IMR-90 (cell line): ENCODE measurements at regions not wholly inside any gene's neighbourhood (a gene's known extent, or its start where the extent isn't known, plus 50 kb on each side); places are given as distances from the start of the nearest gene placed in this dataset.

Experiments used
- ATAC-seq: fragments of 200-7000 bp; cut with Tn5 transposase; 2 replicates; pipeline ENCODE4 v1.9.1; 2020; ENCODE audit warnings: low read depth, mild to moderate bottlenecking, moderate library complexity
- BruUV-seq: library from RNA; stranded (reverse); fragments of 400-500 nt; replicated peaks from 2 replicates; lab custom pipeline; 2021; lab: Mats Ljungman, UMichigan
- CTCF ChIA-PET: fragments of 300-600 bp; formaldehyde crosslinking; extraction: SDS; loops from one replicate; lab custom pipeline; 2021; ENCODE audit warnings: antibody characterized with exemption; lab: Yijun Ruan, JAX
- POLR2A ChIA-PET: fragments of 300-600 bp; sonication (Branson Sonifier 250); formaldehyde crosslinking; loops from one replicate; lab custom pipeline; 2022; ENCODE audit warnings: antibody characterized with exemption; ENCODE audit not compliant: unreplicated experiment; lab: Charles Lee
- DNase-seq: peaks from one replicate; pipeline ENCODE4 v3.0.0; 2013
- H2AFZ ChIP-seq: replicated peaks from 2 replicates; pipeline ENCODE3; 2013; ENCODE audit warnings: low read length, mild to moderate bottlenecking; ENCODE audit not compliant: poor library complexity
- H2AK5ac ChIP-seq: 2 replicates; pipeline ENCODE4 v1.6.1; 2013; ENCODE audit warnings: low read depth, low read length, inconsistent platforms
- H2AK9ac ChIP-seq: replicated peaks from 2 replicates; pipeline ENCODE3; 2013; ENCODE audit warnings: mild to moderate bottlenecking, low read depth, low read length, moderate library complexity; ENCODE audit not compliant: poor library complexity
- H2BK120ac ChIP-seq: 2 replicates; pipeline ENCODE4 v1.6.1; 2013; ENCODE audit warnings: low read depth, low read length, inconsistent platforms
- H2BK15ac ChIP-seq: 3 replicates; pipeline ENCODE4 v1.6.1; 2013; ENCODE audit warnings: low read depth, low read length, inconsistent platforms
- H2BK20ac ChIP-seq: 2 replicates; pipeline ENCODE4 v1.6.1; 2013; ENCODE audit warnings: low read depth, mild to moderate bottlenecking, inconsistent platforms, low read length, moderate library complexity
- H2BK5ac ChIP-seq: 2 replicates; pipeline ENCODE4 v1.6.1; 2013; ENCODE audit warnings: mild to moderate bottlenecking, low read depth, low read length, inconsistent platforms; ENCODE audit not compliant: poor library complexity, severe bottlenecking
- H3K14ac ChIP-seq: replicated peaks from 2 replicates; pipeline ENCODE4 v1.6.1; 2013; ENCODE audit warnings: low read depth, low read length, inconsistent platforms
- H3K18ac ChIP-seq: 2 replicates; pipeline ENCODE4 v1.6.1; 2013; ENCODE audit warnings: low read depth, low read length, control low read depth
- H3K23ac ChIP-seq: 2 replicates; pipeline ENCODE4 v1.6.1; 2013; ENCODE audit warnings: low read depth, low read length, inconsistent platforms
- H3K27ac ChIP-seq: 2 replicates; pipeline ENCODE4 v1.5.1; 2013; ENCODE audit warnings: mild to moderate bottlenecking, control low read depth, low read length; ENCODE audit not compliant: insufficient read depth
- H3K27me3 ChIP-seq: 2 replicates; pipeline ENCODE4 v1.6.1; 2013; ENCODE audit warnings: low read length; ENCODE audit not compliant: control insufficient read depth, insufficient read depth
- H3K36me3 ChIP-seq: 2 replicates; pipeline ENCODE4 v1.6.1; 2013; ENCODE audit warnings: low read length, mixed read lengths; ENCODE audit not compliant: control insufficient read depth, insufficient read depth
- H3K4ac ChIP-seq: 2 replicates; pipeline ENCODE4 v1.6.1; 2013; ENCODE audit warnings: low read depth, low read length, inconsistent platforms
- H3K4me1 ChIP-seq: 2 replicates; pipeline ENCODE4 v1.6.1; 2013; ENCODE audit warnings: low read length, mixed read lengths; ENCODE audit not compliant: control insufficient read depth, insufficient read depth
- H3K4me2 ChIP-seq: 2 replicates; pipeline ENCODE4 v1.6.1; 2013; ENCODE audit warnings: low read depth, mild to moderate bottlenecking, control low read depth, low read length, moderate library complexity
- H3K4me3 ChIP-seq: 2 replicates; pipeline ENCODE4 v1.5.1; 2013; ENCODE audit warnings: low read depth, mild to moderate bottlenecking, control low read depth, low read length, moderate library complexity; ENCODE audit not compliant: insufficient read depth
- H3K56ac ChIP-seq: 2 replicates; pipeline ENCODE4 v1.6.1; 2013; ENCODE audit warnings: low read length, inconsistent platforms; ENCODE audit not compliant: insufficient read depth; ENCODE audit errors: extremely low read depth
- H3K79me1 ChIP-seq, 2 experiments: 2 replicates each; pipeline ENCODE4 v1.6.1; 2013; ENCODE audit warnings: low read length in 2 of 2, inconsistent platforms in 1 of 2, low read depth in 1 of 2
- H3K9ac ChIP-seq: 2 replicates; pipeline ENCODE4 v1.6.1; 2013; ENCODE audit warnings: low read depth, low read length, control low read depth
- H3K9me1 ChIP-seq: 2 replicates; pipeline ENCODE4 v1.6.1; 2013; ENCODE audit warnings: low read length, inconsistent platforms; ENCODE audit not compliant: insufficient read depth
- H3K9me3 ChIP-seq: 2 replicates; pipeline ENCODE4 v1.6.1; 2013; ENCODE audit warnings: low read length; ENCODE audit not compliant: control insufficient read depth, insufficient read depth
- H4K20me1 ChIP-seq: 2 replicates; pipeline ENCODE4 v1.6.1; 2013; ENCODE audit warnings: low read length, inconsistent platforms; ENCODE audit not compliant: insufficient read depth
- H4K5ac ChIP-seq: 2 replicates; pipeline ENCODE4 v1.6.1; 2013; ENCODE audit warnings: mild to moderate bottlenecking, low read depth, low read length, control low read depth
- H4K8ac ChIP-seq, 2 experiments: 2 replicates each; pipeline ENCODE4 v1.6.1; 2013; ENCODE audit warnings: low read depth in 2 of 2, low read length in 2 of 2, control low read depth in 1 of 2, inconsistent platforms in 1 of 2
- H4K91ac ChIP-seq: 2 replicates; pipeline ENCODE4 v1.6.1; 2013; ENCODE audit warnings: low read depth, low read length, inconsistent platforms; ENCODE audit not compliant: insufficient read depth
- BHLHE40 ChIP-seq: fragments of 150-350 bp; IDR thresholded peaks from 2 replicates; pipeline ENCODE4 v1.6.1; 2016; ENCODE audit warnings: mild to moderate bottlenecking, low read depth, low read length
- CEBPB ChIP-seq: IDR thresholded peaks from 2 replicates; pipeline ENCODE4 v1.6.1; 2012; ENCODE audit warnings: low read depth, low read length, improper control_type of control experiment
- FOS ChIP-seq: fragments of 150-350 bp; IDR thresholded peaks from 2 replicates; pipeline ENCODE4 v1.6.1; 2016; ENCODE audit warnings: low read depth, low read length
- MAFK ChIP-seq: IDR thresholded peaks from 2 replicates; pipeline ENCODE4 v1.6.1; 2012; ENCODE audit warnings: low read depth, low read length, improper control_type of control experiment
- NFE2L2 ChIP-seq: fragments of 150-350 bp; IDR thresholded peaks from 2 replicates; pipeline ENCODE4 v1.6.1; 2016; ENCODE audit warnings: low read depth, mild to moderate bottlenecking, low read length
- POLR2A ChIP-seq: IDR thresholded peaks from 2 replicates; pipeline ENCODE4 v1.6.1; 2012; ENCODE audit warnings: mild to moderate bottlenecking, low read depth, low read length
- RAD21 ChIP-seq: IDR thresholded peaks from 2 replicates; pipeline ENCODE4 v1.6.1; 2012; ENCODE audit warnings: low read length, improper control_type of control experiment
- RCOR1 ChIP-seq: IDR thresholded peaks from 2 replicates; pipeline ENCODE4 v1.6.1; 2012; ENCODE audit warnings: mild to moderate bottlenecking, low read length, improper control_type of control experiment; ENCODE audit not compliant: insufficient replicate concordance
- RFX5 ChIP-seq: IDR thresholded peaks from 2 replicates; pipeline ENCODE4 v1.8.0; 2012; ENCODE audit warnings: low read depth, mild to moderate bottlenecking, low read length, moderate library complexity
- SMC3 ChIP-seq: fragments of 150-350 bp; IDR thresholded peaks from 2 replicates; pipeline ENCODE4 v1.6.1; 2016; ENCODE audit warnings: low read depth, mild to moderate bottlenecking, antibody characterized with exemption, low read length, moderate library complexity
- WGBS, 2 experiments: methylation state at CpG; one replicate each; pipeline versions ENCODE4 v1.1.5 to v1.1.7; 2013; ENCODE audit warnings: missing lambda C conversion rate in 2 of 2; ENCODE audit not compliant: insufficient read length in 1 of 2; ENCODE audit errors: extremely low coverage in 2 of 2; 5-methylcytosine and 5-hydroxymethylcytosine counted together
- dilution Hi-C: fragments of 300-500 bp; cut with HindIII; formaldehyde crosslinking; loops from one replicate; pipeline ENCODE4 v1.14.3; 2018; ENCODE audit warnings: low sequenced_read_pairs; ENCODE audit not compliant: unreplicated experiment
- in situ Hi-C: fragments of 300-500 bp; cut with MboI; formaldehyde crosslinking; loops from 3 replicates; pipeline ENCODE4 v1.14.3; 2019; ENCODE audit warnings: low sequenced_read_pairs, inconsistent platforms, mixed read lengths
- intact Hi-C: fragments of 100-400 bp; cut with micrococcal nuclease; formaldehyde crosslinking; loops from 2 replicates; pipeline ENCODE4 v1.10.0; 2022
- TF ChIP-seq, protein P1 (sequence below): fragments of 150-350 bp; IDR thresholded peaks from 2 replicates; pipeline ENCODE4 v1.6.1; 2016; ENCODE audit warnings: low read depth, mild to moderate bottlenecking, low read length, moderate library complexity, borderline replicate concordance

DNA sequence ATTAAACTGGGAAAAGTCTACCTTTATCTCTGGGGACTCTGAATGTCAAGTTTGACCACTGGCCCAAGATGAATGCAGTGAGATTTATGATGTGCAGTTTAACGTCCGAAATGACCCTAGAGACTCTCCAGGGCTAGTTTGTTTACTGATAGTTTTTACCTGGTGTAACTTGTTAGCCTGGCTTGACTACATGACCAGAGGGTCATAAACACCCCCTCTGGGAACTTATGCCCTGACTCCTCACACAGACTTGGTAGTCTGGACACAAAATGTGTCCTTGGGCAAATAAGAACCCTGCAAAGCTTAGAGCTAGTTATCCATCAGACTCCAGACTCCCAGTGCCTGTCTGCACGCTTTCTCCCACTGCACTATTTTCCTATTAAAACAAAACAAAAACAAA is 606.5 kb downstream of the HACE1 start:
- no peak overlapping the region for H3K23ac ChIP-seq
- no peak overlapping the region for H3K18ac ChIP-seq
- H4K8ac ChIP-seq, result no peak overlapping the region
- no peak overlapping the region for H4K91ac ChIP-seq
- no CpG with 5 or more reads among the region's 3 CpGs for WGBS, 2 experiments
- no peak overlapping the region for H3K27ac ChIP-seq
- POLR2A ChIA-PET, result no interaction called here
- no peaks in the 10 kb centered on the region for H3K27me3 ChIP-seq
- H3K9me3 ChIP-seq, result peaks cover 15% of the 10 kb centered on the region
- no peak for DNase-seq
- H3K9me1 ChIP-seq, result no peaks in the 10 kb centered on the region
- no peak overlapping the region for H3K4me2 ChIP-seq
- TF ChIP-seq, protein P1, sequence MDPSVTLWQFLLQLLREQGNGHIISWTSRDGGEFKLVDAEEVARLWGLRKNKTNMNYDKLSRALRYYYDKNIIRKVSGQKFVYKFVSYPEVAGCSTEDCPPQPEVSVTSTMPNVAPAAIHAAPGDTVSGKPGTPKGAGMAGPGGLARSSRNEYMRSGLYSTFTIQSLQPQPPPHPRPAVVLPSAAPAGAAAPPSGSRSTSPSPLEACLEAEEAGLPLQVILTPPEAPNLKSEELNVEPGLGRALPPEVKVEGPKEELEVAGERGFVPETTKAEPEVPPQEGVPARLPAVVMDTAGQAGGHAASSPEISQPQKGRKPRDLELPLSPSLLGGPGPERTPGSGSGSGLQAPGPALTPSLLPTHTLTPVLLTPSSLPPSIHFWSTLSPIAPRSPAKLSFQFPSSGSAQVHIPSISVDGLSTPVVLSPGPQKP, result no peak
- TF ChIP-seq RFX5 (no peak), RCOR1 (no peak), SMC3 (no peak), CEBPB (no peak), BHLHE40 (no peak), RAD21 (no peak), MAFK (no peak), NFE2L2 (no peak), FOS (no peak), POLR2A (no peak)
- no peaks in the 10 kb centered on the region for H3K4me1 ChIP-seq
- H3K14ac ChIP-seq, result no peak overlapping the region
- no peak overlapping the region for H2BK20ac ChIP-seq
- no peak overlapping the region for H4K5ac ChIP-seq
- H2AFZ ChIP-seq, result no peak overlapping the region
- H3K4me3 ChIP-seq, result no peak overlapping the region
- H3K79me1 ChIP-seq, result no peaks in the 10 kb centered on the region
- no peak overlapping the region for H3K4ac ChIP-seq
- in situ Hi-C loops (no loop called here), intact Hi-C loops (no loop called here), dilution Hi-C loops (no loop called here)
- no TSS peak for BruUV-seq
- CTCF ChIA-PET, result no interaction called here
- H3K36me3 ChIP-seq, result no peaks in the 10 kb centered on the region
- no peak overlapping the region for H3K9ac ChIP-seq
- H2BK5ac ChIP-seq, result no peak overlapping the region
- H2BK120ac ChIP-seq, result no peak overlapping the region
- H4K20me1 ChIP-seq, result no peaks in the 10 kb centered on the region
- H2AK9ac ChIP-seq, result no peak overlapping the region
- H3K56ac ChIP-seq, result no peak overlapping the region
- no peak overlapping the region for H2BK15ac ChIP-seq
- no peak overlapping the region for H2AK5ac ChIP-seq
- no peak for ATAC-seq
